Fibroblast of lung (primary cell): ENCODE measurements at regions not wholly inside any gene's neighbourhood (a gene's known extent, or its start where the extent isn't known, plus 50 kb on each side); places are given as distances from the start of the nearest gene placed in this dataset.

Experiments
- CTCF ChIP-seq, 2 donors: IDR thresholded peaks in 1 of 2; conservative IDR thresholded peaks in 1 of 2; 1 replicate in 1 of 2; 2 replicates in 1 of 2; pipeline ENCODE4 v1.5.1; 2011 to 2012; ENCODE audit warnings: low read length in 2 of 2, control low read depth in 1 of 2, inconsistent platforms in 1 of 2, low read depth in 1 of 2, mild to moderate bottlenecking in 1 of 2
- EZH2 ChIP-seq: IDR thresholded peaks from 2 replicates; pipeline ENCODE4 v1.5.1; 2012; ENCODE audit warnings: low read length, control low read depth, mild to moderate bottlenecking; ENCODE audit errors: missing control alignments

- TF ChIP-seq CTCF (conservative IDR thresholded peaks at IDR 0.05 in 1 of 2, IDR thresholded peaks at IDR 0.05 in 1 of 2; ENCODE audit: low read depth in 1 of 2, low read length in 2 of 2), result no peak
- TF ChIP-seq EZH2, result no peak
These were observed 261.7 kb downstream of the ETAA1 start for GRCh38 chr2:67658820-67659219.
